ENCODE measurements at regions not wholly inside any gene's neighbourhood (a gene's known extent, or its start where the extent isn't known, plus 50 kb on each side); places are given as distances from the start of the nearest gene placed in this dataset.
"Not testable (repeated sequence)": the region's sequence is repeated elsewhere in the genome, so short reads cannot be mapped to it uniquely, and the experiment has no call there.

DNA sequence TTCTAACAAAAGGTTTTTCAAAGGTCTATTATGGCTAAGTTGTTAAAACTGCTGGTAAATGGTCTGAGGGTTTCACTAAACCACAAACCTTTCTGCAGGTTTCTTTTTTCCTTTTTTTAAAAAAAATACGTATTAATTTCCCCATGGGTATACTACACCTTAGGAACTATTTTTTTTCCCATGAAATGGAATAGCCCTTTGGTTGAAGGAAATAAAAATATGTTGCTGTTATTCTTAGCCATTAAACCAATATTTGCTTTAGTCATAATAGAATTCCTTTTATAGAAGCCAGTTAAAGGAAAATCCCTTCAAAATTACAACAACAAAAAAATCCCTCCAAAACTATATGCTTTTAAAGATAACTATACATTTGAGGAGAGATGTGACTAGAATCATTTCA, 1303.3 kb downstream of the ROBO2 start:
- Histone ChIP-seq H3K27ac (no peak overlapping the region), H3K4me3 (no peak overlapping the region), H3K9me3 (no peaks in the 10 kb centered on the region), H3K4me1 (no peaks in the 10 kb centered on the region), H3K27me3 (no peaks in the 10 kb centered on the region), H3K36me3 (no peaks in the 10 kb centered on the region)
- ATAC-seq (ENCODE audit: low FRiP score in 2 of 2) (no peak), DNase-seq (no peak)
- 32 to 45% methylated on average over 1 of the region's 1 CpG for WGBS, 2 donors
- TF ChIP-seq POLR2A (IDR thresholded peaks at IDR 0.05) = no peak
- TF ChIP-seq, protein P1, sequence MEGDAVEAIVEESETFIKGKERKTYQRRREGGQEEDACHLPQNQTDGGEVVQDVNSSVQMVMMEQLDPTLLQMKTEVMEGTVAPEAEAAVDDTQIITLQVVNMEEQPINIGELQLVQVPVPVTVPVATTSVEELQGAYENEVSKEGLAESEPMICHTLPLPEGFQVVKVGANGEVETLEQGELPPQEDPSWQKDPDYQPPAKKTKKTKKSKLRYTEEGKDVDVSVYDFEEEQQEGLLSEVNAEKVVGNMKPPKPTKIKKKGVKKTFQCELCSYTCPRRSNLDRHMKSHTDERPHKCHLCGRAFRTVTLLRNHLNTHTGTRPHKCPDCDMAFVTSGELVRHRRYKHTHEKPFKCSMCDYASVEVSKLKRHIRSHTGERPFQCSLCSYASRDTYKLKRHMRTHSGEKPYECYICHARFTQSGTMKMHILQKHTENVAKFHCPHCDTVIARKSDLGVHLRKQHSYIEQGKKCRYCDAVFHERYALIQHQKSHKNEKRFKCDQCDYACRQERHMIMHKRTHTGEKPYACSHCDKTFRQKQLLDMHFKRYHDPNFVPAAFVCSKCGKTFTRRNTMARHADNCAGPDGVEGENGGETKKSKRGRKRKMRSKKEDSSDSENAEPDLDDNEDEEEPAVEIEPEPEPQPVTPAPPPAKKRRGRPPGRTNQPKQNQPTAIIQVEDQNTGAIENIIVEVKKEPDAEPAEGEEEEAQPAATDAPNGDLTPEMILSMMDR (IDR thresholded peaks at IDR 0.05) = no peak
- TF ChIP-seq EP300 (IDR thresholded peaks at IDR 0.05) = no peak
- TF ChIP-seq POLR2AphosphoS5 (IDR thresholded peaks at IDR 0.05) = no peak

DNA sequence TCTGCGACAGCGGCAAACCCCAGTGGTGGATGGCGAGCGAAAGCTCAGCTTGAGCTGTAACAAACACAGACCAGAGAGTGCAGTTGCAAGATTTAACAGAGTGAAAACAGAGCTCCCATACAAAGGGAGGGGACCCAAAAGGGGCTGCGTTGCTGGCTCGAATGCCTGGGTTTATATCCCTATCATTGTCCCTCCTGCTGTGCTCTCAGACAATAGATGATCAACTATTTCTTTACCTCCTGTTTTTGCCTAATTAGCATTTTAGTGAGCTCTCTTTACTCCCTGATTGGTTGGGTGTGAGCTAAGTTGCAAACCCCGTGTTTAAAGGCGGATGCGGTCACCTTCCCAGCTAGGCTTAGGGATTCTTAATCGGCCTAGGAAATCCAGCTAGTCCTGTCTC, 1304.4 kb downstream of the ROBO2 start:
- not testable (repeated sequence) for H3K36me3 ChIP-seq; H3K4me3 ChIP-seq; H3K27me3 ChIP-seq; H3K27ac ChIP-seq; ATAC-seq (ENCODE audit: low FRiP score in 2 of 2); H3K9me3 ChIP-seq; H3K4me1 ChIP-seq; DNase-seq
- 87 to 89% methylated on average over 10 of the region's 10 CpGs for WGBS, 2 donors

DNA sequence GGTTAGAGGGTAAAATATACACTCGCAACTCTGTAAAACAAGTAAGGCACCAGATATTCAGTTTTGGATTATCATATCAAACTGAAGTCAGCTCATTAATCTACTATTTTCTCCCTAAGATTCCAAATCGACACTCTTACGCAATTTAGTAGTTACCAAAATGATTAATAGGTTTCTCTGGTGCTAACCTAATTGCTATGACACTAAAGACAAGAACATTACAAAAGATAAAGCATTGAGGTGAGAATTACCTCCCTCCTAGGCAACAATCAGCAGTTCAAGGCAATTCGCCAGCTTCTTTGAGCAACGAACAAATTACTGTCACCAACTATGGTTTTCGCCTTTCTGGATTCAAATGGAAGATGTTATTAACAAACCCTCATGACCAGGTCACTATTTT, 1305.0 kb downstream of the ROBO2 start:
- H3K9me3 ChIP-seq = no peaks in the 10 kb centered on the region
- ATAC-seq (ENCODE audit: low FRiP score in 2 of 2) (no peak), DNase-seq (no peak)
- H3K27me3 ChIP-seq = no peaks in the 10 kb centered on the region
- H3K36me3 ChIP-seq = no peaks in the 10 kb centered on the region
- no peak overlapping the region for H3K27ac ChIP-seq
- TF ChIP-seq EP300 (IDR thresholded peaks at IDR 0.05) (no peak), POLR2AphosphoS5 (IDR thresholded peaks at IDR 0.05) (no peak), POLR2A (IDR thresholded peaks at IDR 0.05) (no peak)
- TF ChIP-seq, protein P1 (IDR thresholded peaks at IDR 0.05) = no peak
- H3K4me3 ChIP-seq = no peak overlapping the region
- 76 to 81% methylated on average over 6 of the region's 6 CpGs for WGBS, 2 donors
- no peaks in the 10 kb centered on the region for H3K4me1 ChIP-seq

DNA sequence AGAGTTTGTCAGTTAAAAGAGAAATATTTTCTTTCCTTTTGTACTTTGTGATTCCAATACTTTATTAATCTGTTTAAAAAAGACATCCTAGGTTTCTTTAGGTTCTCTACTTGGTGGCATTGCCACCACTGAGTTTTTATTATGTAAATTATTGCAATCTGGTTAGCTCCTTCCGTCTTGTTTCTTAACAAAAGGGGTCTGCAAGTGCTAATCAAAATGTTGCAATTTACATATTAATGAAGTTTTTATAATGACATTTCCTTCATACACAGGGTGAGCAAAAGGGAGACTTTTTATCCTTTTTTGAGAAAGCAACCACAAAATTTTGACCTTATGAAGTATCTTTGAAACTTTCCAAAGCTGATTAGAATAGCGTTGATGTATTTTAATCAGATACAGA, 1307.3 kb downstream of the ROBO2 start:
- H3K4me3 ChIP-seq = no peak overlapping the region
- H3K9me3 ChIP-seq = no peaks in the 10 kb centered on the region
- no peaks in the 10 kb centered on the region for H3K4me1 ChIP-seq
- H3K27me3 ChIP-seq = no peaks in the 10 kb centered on the region
- no peak overlapping the region for H3K27ac ChIP-seq
- H3K36me3 ChIP-seq = no peaks in the 10 kb centered on the region
- TF ChIP-seq POLR2AphosphoS5 (IDR thresholded peaks at IDR 0.05) (no peak), EP300 (IDR thresholded peaks at IDR 0.05) (no peak), POLR2A (IDR thresholded peaks at IDR 0.05) (no peak)
- TF ChIP-seq, protein P1 (IDR thresholded peaks at IDR 0.05) = no peak
- no peak for ATAC-seq (ENCODE audit: low FRiP score in 2 of 2)
- no peak for DNase-seq
- WGBS, 2 donors = 70 to 82% methylated on average over 2 of the region's 2 CpGs

DNA sequence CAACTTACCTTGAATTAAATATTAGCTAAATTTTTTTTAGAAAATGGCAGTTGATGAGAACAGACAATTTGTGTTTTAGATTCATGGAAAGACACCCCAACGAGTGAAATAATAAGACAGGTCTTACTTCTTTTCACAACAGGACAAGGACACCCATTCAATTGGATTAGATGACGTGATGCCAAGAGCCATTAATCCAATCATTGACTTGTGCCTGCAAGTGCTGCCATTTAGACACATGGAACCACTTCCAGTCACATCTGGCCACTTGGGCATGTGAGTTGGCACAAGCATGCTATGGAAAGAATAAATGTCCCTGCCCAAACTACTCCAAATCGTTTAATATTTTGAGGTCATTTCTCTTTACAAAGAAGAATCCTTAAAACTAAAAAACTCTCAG, 1308.8 kb downstream of the ROBO2 start:
- H3K4me1 ChIP-seq = no peaks in the 10 kb centered on the region
- TF ChIP-seq EP300 (IDR thresholded peaks at IDR 0.05) (no peak), POLR2A (IDR thresholded peaks at IDR 0.05) (no peak), POLR2AphosphoS5 (IDR thresholded peaks at IDR 0.05) (no peak)
- TF ChIP-seq, protein P1 (IDR thresholded peaks at IDR 0.05) = no peak
- no peak overlapping the region for H3K27ac ChIP-seq
- WGBS, 2 donors = 80 to 84% methylated on average over 3 of the region's 3 CpGs
- no peaks in the 10 kb centered on the region for H3K27me3 ChIP-seq
- H3K36me3 ChIP-seq = no peaks in the 10 kb centered on the region
- no peaks in the 10 kb centered on the region for H3K9me3 ChIP-seq
- ATAC-seq (ENCODE audit: low FRiP score in 2 of 2) = no peak
- H3K4me3 ChIP-seq = no peak overlapping the region
- DNase-seq = no peak

All from upper lobe of left lung (tissue), 6 donors.